HPDE6-E6E7 (cell line): ENCODE measurements at regions not wholly inside any gene's neighbourhood (a gene's known extent, or its start where the extent isn't known, plus 50 kb on each side); places are given as distances from the start of the nearest gene placed in this dataset.

Experiments used
- DNase-seq: peaks from one replicate; pipeline ENCODE4 v3.0.0; 2011; ENCODE audit warnings: missing footprints; ENCODE audit errors: extremely low spot score

- no peak for DNase-seq
Observed at GRCh38 chr14:49381778-49382177, 204.4 kb downstream of the RPS29 start.

DNA sequence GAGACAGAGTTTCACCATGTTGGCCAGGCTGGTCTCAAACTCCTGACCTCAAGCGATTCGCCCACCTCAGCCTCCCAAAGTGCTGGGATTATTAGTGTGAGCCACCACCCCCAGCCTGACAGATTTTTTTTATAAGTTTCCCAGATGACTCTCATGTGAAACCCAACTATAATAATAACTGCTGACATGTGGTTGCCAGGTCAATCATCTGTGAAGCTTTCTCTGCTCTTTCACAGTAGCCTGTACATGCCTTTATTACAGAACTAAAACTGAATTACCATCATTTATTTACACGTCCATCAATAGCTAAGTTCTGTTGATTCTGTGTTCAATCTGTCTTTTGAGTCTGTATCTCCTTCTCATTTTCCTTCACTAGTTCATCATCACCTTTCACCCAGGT is 218.5 kb downstream of the RPS29 start:
- no peak for DNase-seq

GRCh38 chr14:49366416-49366815 is 219.8 kb downstream of the RPS29 start:
- DNase-seq: no peak

- DNase-seq: no peak
Observed at GRCh38 chr14:49364752-49365117, 221.4 kb downstream of the RPS29 start.

DNA sequence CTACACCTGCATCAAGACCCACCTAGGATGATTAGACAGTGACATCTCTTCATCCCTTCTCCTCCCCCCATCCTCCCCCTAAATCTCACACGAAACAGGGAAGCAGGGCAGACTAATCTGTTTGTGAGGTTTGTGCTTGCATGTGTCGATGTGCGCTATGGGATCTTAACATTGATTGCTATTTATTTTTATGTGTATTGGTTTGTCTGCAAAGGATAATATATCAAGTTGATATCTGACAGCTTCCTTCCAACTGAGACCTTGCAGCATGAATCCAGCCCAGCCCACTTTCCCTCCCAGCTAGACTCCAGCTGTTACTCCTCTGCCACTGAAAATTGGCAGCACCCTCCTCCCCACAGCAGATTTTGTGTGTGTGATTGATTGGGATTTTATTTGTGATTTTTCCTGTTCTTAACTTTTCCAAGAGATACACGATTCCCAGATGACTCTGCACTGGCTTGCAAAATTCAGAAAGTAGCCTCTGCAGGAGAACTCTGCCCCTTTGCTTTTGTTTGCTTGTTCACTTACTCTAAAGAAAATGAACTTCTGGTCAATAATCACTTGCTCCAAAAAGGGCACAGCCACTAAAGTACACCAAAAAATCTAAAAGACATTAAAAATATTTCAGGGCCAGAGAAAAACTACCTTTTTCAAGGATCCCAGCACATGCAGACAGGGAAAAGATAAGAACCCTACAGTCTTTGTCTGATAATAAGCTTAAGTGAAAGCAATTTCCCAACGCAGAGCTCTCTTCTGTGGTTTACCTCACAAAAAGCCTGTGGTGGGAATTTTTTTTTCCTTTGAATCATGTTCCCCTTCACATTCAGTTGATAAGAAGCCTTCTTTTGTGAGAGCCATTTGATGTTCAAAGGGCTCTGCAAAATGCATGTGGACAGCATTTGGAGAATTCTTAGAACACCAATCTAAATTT is 222.1 kb downstream of the RPS29 start:
- DNase-seq: no peak

DNA sequence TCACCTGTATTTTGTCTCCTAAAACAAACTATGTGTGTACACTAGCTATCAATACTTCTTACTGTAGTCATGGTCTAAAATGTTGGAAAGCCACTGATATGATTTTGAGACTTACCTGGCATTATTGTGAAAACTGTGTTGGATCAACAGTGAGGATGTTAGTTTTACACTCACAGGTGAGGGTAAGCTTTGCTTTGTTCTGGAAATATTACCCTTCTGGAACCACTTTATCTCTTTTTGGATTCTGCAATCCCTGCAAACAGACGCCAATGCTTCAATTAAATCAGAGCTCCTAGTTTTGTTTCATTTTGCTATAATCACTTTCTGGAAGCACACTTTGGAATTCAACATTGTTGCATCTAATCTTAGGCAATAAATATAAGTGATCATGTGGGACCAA is 223.3 kb downstream of the RPS29 start:
- no peak for DNase-seq

GRCh38 chr14:49339130-49339529 is 247.1 kb downstream of the RPS29 start:
- no peak for DNase-seq

GRCh38 chr14:49319810-49320209 is 266.4 kb downstream of the RPS29 start:
- no peak for DNase-seq

DNA sequence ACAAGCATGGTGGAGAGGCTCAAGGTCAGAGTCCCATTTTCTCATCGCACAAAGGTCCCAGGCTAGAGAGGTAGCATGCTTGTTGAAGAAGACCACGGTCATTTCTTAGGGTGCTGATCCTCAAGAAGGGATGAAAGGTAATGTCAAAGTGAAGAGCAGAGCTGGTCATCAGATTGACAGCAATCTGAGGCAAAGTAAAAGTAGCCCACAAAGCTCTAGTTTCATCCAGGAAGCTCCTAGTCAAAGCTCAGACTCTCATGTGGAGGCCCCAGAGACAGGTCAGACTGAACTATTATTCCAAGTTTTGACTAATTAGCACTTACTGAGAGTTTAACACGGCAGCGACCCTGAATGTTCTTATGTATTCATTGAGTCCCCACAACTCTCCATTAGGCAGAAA is 270.6 kb downstream of the RPS29 start:
- no peak for DNase-seq

DNA sequence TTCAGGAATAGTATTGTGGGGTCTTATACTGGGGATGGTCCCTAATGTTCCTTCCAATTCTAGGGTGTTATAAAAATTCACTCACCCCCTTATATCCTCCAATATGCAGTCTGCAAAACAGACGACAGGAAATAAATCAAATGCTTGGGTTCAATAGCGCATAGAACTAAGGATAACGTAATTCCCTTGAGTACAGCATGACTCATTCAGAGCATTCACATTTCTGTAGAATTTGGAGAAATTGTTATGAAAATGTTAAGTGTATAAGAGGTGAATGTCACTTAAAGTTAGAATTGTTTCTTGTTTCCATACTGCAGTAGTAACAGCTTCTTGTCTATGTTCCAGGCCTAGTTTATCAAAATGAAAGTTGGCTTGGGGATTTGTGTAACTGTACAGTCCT is 271.4 kb downstream of the RPS29 start:
- no peak for DNase-seq

GRCh38 chr14:49313108-49313507 is 273.1 kb downstream of the RPS29 start:
- no peak for DNase-seq

DNA sequence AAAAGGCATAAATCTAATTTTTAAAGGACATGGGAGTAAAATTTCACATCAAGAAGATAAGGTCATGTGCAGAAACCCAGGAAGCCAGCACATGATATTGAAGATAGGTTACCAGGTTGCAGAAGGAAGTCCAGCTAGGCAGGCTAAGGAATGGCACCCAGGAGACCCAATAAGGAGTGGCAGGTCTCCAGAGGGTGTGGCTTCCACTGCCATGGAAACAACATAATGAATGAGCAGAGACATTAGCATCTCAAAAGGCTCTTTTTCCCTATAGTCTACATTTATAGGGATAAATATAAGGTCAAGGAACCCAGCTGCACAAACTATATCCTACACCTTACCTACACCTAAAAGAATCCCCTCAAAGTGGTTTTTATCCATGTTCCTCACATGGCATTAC is 275.9 kb downstream of the RPS29 start:
- DNase-seq: no peak

- DNase-seq: no peak
Observed at GRCh38 chr14:49306152-49306751, 279.9 kb downstream of the RPS29 start.

- no peak for DNase-seq
Observed at GRCh38 chr14:49303946-49304516, 282.1 kb downstream of the RPS29 start.

- no peak for DNase-seq
Observed at GRCh38 chr14:49297102-49297501, 289.1 kb downstream of the RPS29 start.

DNA sequence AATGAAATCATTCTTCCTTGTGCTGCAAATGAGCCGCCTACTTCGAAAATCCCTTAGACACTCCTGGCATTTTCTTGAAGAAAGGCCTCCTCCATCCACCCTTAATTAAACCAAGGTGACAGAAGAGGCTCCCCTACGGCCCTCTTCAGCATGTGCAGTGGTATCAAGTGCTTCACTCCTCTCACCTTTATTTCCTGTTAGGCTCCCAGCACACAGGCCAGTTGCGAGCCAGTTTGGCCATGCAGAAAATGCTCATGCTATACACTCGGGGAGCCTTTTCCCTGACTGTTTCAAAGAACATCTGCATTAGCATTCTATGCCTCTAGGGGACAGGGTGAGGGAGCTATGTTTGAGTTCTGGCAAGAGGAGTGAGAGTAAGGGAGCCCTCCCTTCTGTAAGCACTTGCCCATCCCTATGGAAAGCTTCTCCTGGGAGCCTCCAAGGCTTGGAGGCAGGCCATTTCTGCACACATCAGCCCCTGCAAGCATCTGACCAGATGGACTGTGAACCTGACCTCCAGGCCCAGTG is 291.5 kb downstream of the RPS29 start:
- no peak for DNase-seq

- no peak for DNase-seq
Observed at GRCh38 chr14:49287004-49287403, 299.2 kb downstream of the RPS29 start.

DNA sequence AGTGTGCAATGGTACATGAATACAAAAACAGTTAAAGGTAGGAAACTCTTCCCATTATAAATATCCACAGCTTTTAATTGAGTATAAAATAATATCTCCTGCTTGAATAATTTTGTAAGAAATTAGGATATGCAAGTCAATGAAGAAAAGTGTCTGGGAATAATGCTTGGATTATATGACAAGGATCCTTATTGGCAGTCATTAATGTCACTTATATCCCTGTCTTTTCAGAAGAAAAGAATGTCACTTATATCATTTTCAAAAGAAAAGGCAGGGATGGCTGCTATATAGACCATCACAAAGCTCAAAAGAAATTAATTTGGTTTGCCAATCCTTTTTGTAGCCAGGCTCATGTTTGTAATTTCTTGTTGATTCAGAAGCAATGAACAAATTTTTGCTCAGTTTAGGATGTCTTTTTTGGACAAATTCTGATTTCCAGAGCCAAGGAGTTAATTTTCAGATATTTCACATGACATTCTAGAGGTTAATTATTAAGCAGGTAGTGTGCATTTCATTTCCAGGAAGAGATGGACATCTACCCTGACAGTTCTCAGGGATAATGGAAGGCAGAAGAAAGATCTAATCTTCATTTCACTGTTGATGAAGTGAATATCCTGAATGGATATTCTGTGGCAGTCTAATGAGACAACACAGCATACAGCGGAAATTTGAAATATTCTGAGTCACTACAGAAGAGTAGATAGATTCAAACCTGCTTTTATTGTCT is 299.8 kb downstream of the RPS29 start:
- no peak for DNase-seq

DNA sequence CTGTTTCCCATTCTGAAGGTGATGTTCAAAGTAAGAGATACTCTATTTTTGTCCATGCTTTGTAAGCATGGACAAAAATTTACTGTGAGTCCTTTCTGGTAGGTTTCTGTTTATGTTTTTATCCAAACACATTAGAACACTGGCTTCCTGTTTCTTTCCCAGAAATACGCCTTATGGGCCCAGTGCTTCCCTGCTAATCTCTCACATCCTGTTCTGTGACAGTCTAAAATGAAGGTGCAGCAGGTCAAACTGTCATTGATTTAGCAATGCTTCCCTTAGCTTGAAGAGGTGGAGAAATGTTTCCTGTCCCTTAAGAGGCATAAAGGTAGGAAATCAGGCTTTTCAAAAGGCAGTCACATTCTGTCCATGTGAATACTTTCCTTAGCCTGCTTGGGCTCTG is 305.6 kb downstream of the RPS29 start:
- DNase-seq: no peak

- DNase-seq: no peak
Observed at GRCh38 chr14:49250517-49250916, 335.7 kb downstream of the RPS29 start.

GRCh38 chr14:49250109-49250508 is 336.1 kb downstream of the RPS29 start:
- no peak for DNase-seq

DNA sequence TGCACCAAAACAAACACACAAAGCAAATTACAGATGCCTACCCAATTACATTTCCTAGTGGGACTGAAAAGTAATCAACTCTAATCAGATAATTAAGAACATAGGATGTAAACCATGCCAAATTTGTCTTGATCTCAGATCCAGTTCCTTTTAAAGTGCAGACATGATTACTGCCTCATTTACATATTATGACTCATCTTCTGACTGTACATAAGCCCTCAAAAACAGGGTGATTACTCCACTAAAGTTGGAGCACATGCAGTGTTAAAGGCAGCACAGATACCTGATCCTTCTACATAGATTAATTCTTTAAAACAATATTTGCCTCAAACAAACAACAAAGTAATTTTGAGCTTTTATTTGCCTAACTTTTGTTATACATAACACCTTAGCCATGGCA is 337.2 kb downstream of the RPS29 start:
- no peak for DNase-seq
